AG09309 (cell line): ENCODE measurements at regions not wholly inside any gene's neighbourhood (a gene's known extent, or its start where the extent isn't known, plus 50 kb on each side); places are given as distances from the start of the nearest gene placed in this dataset.

ENCODE experiments used
- DNase-seq: peaks from one replicate; pipeline ENCODE4 v3.0.0-alpha.2; 2010; ENCODE audit warnings: low read depth
- H3K4me3 ChIP-seq: 2 replicates; pipeline ENCODE4 v1.5.1; 2011; ENCODE audit warnings: mild to moderate bottlenecking, low read depth, low read length, moderate library complexity; ENCODE audit not compliant: control insufficient read depth
- CTCF ChIP-seq: IDR thresholded peaks from 2 replicates; pipeline ENCODE4 v1.5.1; 2011; ENCODE audit warnings: mild to moderate bottlenecking, low read depth, low read length, inconsistent platforms; ENCODE audit not compliant: insufficient read depth, control insufficient read depth; ENCODE audit errors: missing control alignments

- no peak for TF ChIP-seq CTCF
- H3K4me3 ChIP-seq: no peak overlapping the region
- no peak for DNase-seq
These were observed 321.9 kb downstream of the ACTR3B start for GRCh38 chr7:153081496-153081895.

- no peak overlapping the region for H3K4me3 ChIP-seq
- TF ChIP-seq CTCF: no peak
- no peak for DNase-seq
These were observed 324.7 kb downstream of the ACTR3B start for GRCh38 chr7:153084278-153084677.

- TF ChIP-seq CTCF: no peak
- no peak overlapping the region for H3K4me3 ChIP-seq
- no peak for DNase-seq
These were observed 327.9 kb downstream of the ACTR3B start for GRCh38 chr7:153087498-153087897.

- no peak overlapping the region for H3K4me3 ChIP-seq
- no peak for TF ChIP-seq CTCF
- no peak for DNase-seq
These were observed 329.0 kb downstream of the ACTR3B start for GRCh38 chr7:153088601-153089000.

GRCh38 chr7:153090209-153090608, 330.7 kb downstream of the ACTR3B start:
- H3K4me3 ChIP-seq: no peak overlapping the region
- TF ChIP-seq CTCF: no peak
- no peak for DNase-seq

- no peak for TF ChIP-seq CTCF
- H3K4me3 ChIP-seq: no peak overlapping the region
- no peak for DNase-seq
These were observed 331.2 kb downstream of the ACTR3B start for GRCh38 chr7:153090764-153091163.

GRCh38 chr7:153091477-153091876, 331.9 kb downstream of the ACTR3B start:
- H3K4me3 ChIP-seq: no peak overlapping the region
- no peak for TF ChIP-seq CTCF
- no peak for DNase-seq
